ENCODE measurements at regions not wholly inside any gene's neighbourhood (a gene's known extent, or its start where the extent isn't known, plus 50 kb on each side); places are given as distances from the start of the nearest gene placed in this dataset.

GRCh38 chr4:184536065-184536880, 61.9 kb upstream of the IRF2 start:
- Histone ChIP-seq H3K4me3 (peak overlapping the region; percentile 54 to 64 (median 60)), H3K27ac (peak overlapping the region; percentile 93 to 97 (median 96)), H3K36me3 (no peaks in the 10 kb centered on the region), H3K9me3 (no peaks in the 10 kb centered on the region), H3K4me1 (peaks cover 7 to 24% (median 11%) of the 10 kb centered on the region in 4 donors), H3K27me3 (no peaks in the 10 kb centered on the region)
- in situ Hi-C loops (cut with MboI; ENCODE audit: low pct_ligation_motif_present in 1 of 4, low pct_unique_long_range_greater_than_20kb in 1 of 4, low sequenced_read_pairs in 3 of 4) (loop anchor here (5.0 to 25.0 kb wide), 5 partner anchors 61 to 274 kb away; partner anchors contain the start of gene IRF2 (in 1 of the 4)), intact Hi-C loops (cut with DNase I; ENCODE audit: low total_unique reads) (loop anchor here (5.0 kb wide), 2 partner anchors 64 to 274 kb away; partner anchors contain the start of gene IRF2)
- TF ChIP-seq POLR2A (IDR thresholded peaks at IDR 0.05) (no peak), POLR2AphosphoS5 (IDR thresholded peaks at IDR 0.05) (no peak), EP300 (IDR thresholded peaks at IDR 0.05; ENCODE audit: low read depth) (no peak), CTCF (IDR thresholded peaks at IDR 0.05) (no peak)
- DNase-seq, result peak; percentile 29
- WGBS, 2 donors (ENCODE audit: low coverage in 1 of 2), result 49 to 56% methylated on average over 10 of the region's 10 CpGs

- 63 to 64% methylated on average over 2 to 5 of the region's 5 CpGs for WGBS, 2 donors (ENCODE audit: low coverage in 1 of 2)
- peaks cover 7 to 24% (median 11%) of the 10 kb centered on the region in 4 donors for H3K4me1 ChIP-seq
- no peaks in the 10 kb centered on the region for H3K9me3 ChIP-seq
- DNase-seq, result no peak
- H3K27ac ChIP-seq, result peak overlapping the region; percentile 70 to 96 (median 94)
- H3K4me3 ChIP-seq, result no peak overlapping the region
- no peak for TF ChIP-seq EP300 (IDR thresholded peaks at IDR 0.05; ENCODE audit: low read depth)
- TF ChIP-seq POLR2AphosphoS5 (IDR thresholded peaks at IDR 0.05), result peak in 2 of 3 donors; percentile 21
- in situ Hi-C loops (cut with MboI; ENCODE audit: low pct_ligation_motif_present in 1 of 4, low pct_unique_long_range_greater_than_20kb in 1 of 4, low sequenced_read_pairs in 3 of 4), result loop anchor here (5.0 to 25.0 kb wide), 5 partner anchors 60 to 272 kb away; partner anchors contain the start of gene IRF2 (in 1 of the 4)
- no peaks in the 10 kb centered on the region for H3K36me3 ChIP-seq
- intact Hi-C loops (cut with DNase I; ENCODE audit: low total_unique reads), result loop anchor here (5.0 kb wide), 2 partner anchors 62 to 272 kb away; partner anchors contain the start of gene IRF2
- no peaks in the 10 kb centered on the region for H3K27me3 ChIP-seq
Measured at GRCh38 chr4:184534511-184535391, 60.4 kb upstream of the IRF2 start.

GRCh38 chr4:184533908-184534307, 59.6 kb upstream of the IRF2 start:
- intact Hi-C loops (cut with DNase I; ENCODE audit: low total_unique reads), result no loop called here
- Histone ChIP-seq H3K27me3 (no peaks in the 10 kb centered on the region), H3K27ac (peak overlapping the region; percentile 70 to 96 (median 94)), H3K4me3 (no peak overlapping the region), H3K4me1 (peaks cover 7 to 24% (median 11%) of the 10 kb centered on the region in 4 donors), H3K36me3 (no peaks in the 10 kb centered on the region), H3K9me3 (no peaks in the 10 kb centered on the region)
- no peak for DNase-seq
- in situ Hi-C loops (cut with MboI; ENCODE audit: low pct_ligation_motif_present in 1 of 4, low pct_unique_long_range_greater_than_20kb in 1 of 4, low sequenced_read_pairs in 3 of 4), result loop anchor here (10.0 to 25.0 kb wide), 4 partner anchors 59 to 272 kb away; partner anchors contain the start of gene IRF2 (in 1 of the 4)
- TF ChIP-seq CTCF (IDR thresholded peaks at IDR 0.05), result no peak
- no peak for TF ChIP-seq POLR2AphosphoS5 (IDR thresholded peaks at IDR 0.05)
- TF ChIP-seq EP300 (IDR thresholded peaks at IDR 0.05; ENCODE audit: low read depth), result no peak
- no peak for TF ChIP-seq POLR2A (IDR thresholded peaks at IDR 0.05)

- Histone ChIP-seq H3K27ac (no peak overlapping the region), H3K4me1 (peaks cover 1 to 16% (median 4%) of the 10 kb centered on the region in 4 donors), H3K36me3 (no peaks in the 10 kb centered on the region), H3K9me3 (no peaks in the 10 kb centered on the region), H3K27me3 (no peaks in the 10 kb centered on the region), H3K4me3 (no peak overlapping the region)
- in situ Hi-C loops (cut with MboI; ENCODE audit: low pct_ligation_motif_present in 1 of 4, low pct_unique_long_range_greater_than_20kb in 1 of 4, low sequenced_read_pairs in 3 of 4), result loop anchor here (10.0 to 25.0 kb wide), 4 partner anchors 56 to 269 kb away; partner anchors contain the start of gene IRF2 (in 1 of the 4)
- no peak for TF ChIP-seq POLR2A (IDR thresholded peaks at IDR 0.05)
- no peak for TF ChIP-seq POLR2AphosphoS5 (IDR thresholded peaks at IDR 0.05)
- TF ChIP-seq EP300 (IDR thresholded peaks at IDR 0.05; ENCODE audit: low read depth), result no peak
- no peak for TF ChIP-seq CTCF (IDR thresholded peaks at IDR 0.05)
- 86 to 87% methylated on average over 2 of the region's 2 CpGs for WGBS, 2 donors (ENCODE audit: low coverage in 1 of 2)
- intact Hi-C loops (cut with DNase I; ENCODE audit: low total_unique reads), result no loop called here
- no peak for DNase-seq
Measured at GRCh38 chr4:184531008-184531407, 56.7 kb upstream of the IRF2 start.
